BLaER1 treated with 17β-estradiol and CSF1 and Interleukin-3, amounts not matched to agents 10 nM and 100 nM (cell line): ENCODE measurements at regions not wholly inside any gene's neighbourhood (a gene's known extent, or its start where the extent isn't known, plus 50 kb on each side); places are given as distances from the start of the nearest gene placed in this dataset.
A peak's percentile ranks its signal among the peaks of the same experiment; 100 is the strongest.

Source experiments
- H3K27ac ChIP-seq, 11 experiments: shearing (Covaris generic); formaldehyde crosslinking; 2 replicates each; pipeline ENCODE4 v1.8.1; 2022
- H3K27me3 ChIP-seq, 11 experiments: shearing (Covaris generic); formaldehyde crosslinking; 2 replicates each; pipeline ENCODE4 v1.8.1; 2022
- H3K36me3 ChIP-seq, 11 experiments: shearing (Covaris generic); formaldehyde crosslinking; 2 replicates each; pipeline ENCODE4 v1.8.1; 2022
- H3K4me1 ChIP-seq, 10 experiments: shearing (Covaris generic); formaldehyde crosslinking; 2 replicates each; pipeline ENCODE4 v1.8.1; 2022
- H3K4me2 ChIP-seq, 11 experiments: shearing (Covaris generic); formaldehyde crosslinking; 2 replicates each; pipeline ENCODE4 v1.8.1; 2022
- H3K4me3 ChIP-seq, 10 experiments: shearing (Covaris generic); formaldehyde crosslinking; 2 replicates each; pipeline ENCODE4 v1.8.1; 2022
- H3K9ac ChIP-seq, 11 experiments: shearing (Covaris generic); formaldehyde crosslinking; 2 replicates each; pipeline ENCODE4 v1.8.1; 2022
- H3K9me3 ChIP-seq, 11 experiments: shearing (Covaris generic); formaldehyde crosslinking; replicated peaks in 1 of 11; 2 replicates each; pipeline ENCODE4 v1.8.1; 2022
- H4K20me1 ChIP-seq, 11 experiments: shearing (Covaris generic); formaldehyde crosslinking; 2 replicates each; pipeline ENCODE4 v1.8.1; 2022
- Cebpa-rat ChIP-seq, 11 experiments: shearing (Covaris generic); IDR thresholded peaks; 2 replicates each; pipeline ENCODE4 v1.8.1; 2022

DNA sequence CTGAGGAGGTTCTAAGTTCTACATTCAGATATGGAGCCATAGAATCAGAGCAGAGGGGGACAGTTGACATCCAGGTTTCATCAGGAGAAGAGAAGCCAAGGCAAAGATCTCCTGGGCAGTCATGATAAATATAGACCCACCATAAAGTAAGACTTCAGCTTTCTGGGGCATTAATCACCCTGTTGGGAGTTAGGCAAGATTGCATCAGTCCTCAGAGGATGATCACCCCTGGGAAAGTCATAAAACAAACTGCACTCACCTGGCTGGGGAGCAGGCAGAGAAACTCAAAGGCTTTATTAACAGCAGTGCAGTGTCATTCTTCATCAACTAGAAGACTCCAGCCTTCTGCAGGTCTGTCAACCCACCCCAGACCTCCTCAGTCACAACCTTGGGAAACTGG is 301.3 kb upstream of the JARID2 start:
- Histone ChIP-seq H3K27me3 (no peaks in the 10 kb centered on the region), H4K20me1 (no peaks in the 10 kb centered on the region), H3K9me3 (0 out of 22 replicates have a peak, but pooled peaks cover 0 to 7% (median 0%) of the 10 kb centered on the region in 11 experiments), H3K9ac (no peak overlapping the region), H3K4me2 (0 out of 22 replicates have a peak overlapping the region, but pooled peaks of 1 of the 11 experiments have one; percentile 7), H3K36me3 (no peaks in the 10 kb centered on the region), H3K4me1 (peaks cover 0 to 49% (median 19%) of the 10 kb centered on the region in 10 experiments; a peak in 14 of 20 replicates), H3K27ac (no peak overlapping the region), H3K4me3 (no peak overlapping the region)
- TF ChIP-seq Cebpa-rat (IDR thresholded peaks at IDR 0.05) = no peak

DNA sequence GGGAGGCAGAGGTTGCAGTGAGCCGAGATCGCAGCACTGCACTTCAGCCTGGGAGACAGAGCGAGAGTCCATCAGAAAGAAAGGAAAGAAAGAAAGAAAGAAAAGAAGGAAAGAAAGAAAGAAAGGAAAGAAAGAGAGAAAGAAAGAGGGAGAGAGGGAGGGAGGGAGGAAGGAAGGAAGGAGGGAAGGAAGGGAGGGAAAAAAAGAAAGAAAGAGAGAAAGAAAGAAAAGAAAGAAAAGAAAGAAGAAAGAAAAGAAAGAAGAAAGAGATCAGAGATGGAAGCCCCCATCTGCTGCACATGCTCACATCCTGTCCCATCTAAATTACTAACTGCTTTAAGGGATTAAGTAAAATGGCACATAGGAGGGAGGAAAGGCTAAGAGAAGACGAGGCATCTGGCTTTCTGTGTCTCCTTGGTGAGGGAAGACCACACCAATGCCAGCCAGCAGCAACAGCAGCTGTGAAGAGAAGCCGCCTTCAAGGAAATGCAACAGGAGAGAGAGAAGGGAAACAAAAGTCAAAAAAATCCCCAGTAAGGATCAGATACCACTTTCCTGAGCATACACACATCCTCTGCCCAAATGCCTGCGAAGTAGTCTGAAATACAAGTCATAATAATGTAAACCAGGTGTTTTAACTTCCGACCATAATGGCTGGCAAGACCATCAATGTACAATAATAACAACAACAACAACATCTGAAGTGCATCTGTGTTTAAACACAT is 300.2 kb upstream of the JARID2 start:
- 0 out of 22 replicates have a peak, but pooled peaks cover 0 to 7% (median 0%) of the 10 kb centered on the region in 11 experiments for H3K9me3 ChIP-seq
- H4K20me1 ChIP-seq = no peaks in the 10 kb centered on the region
- TF ChIP-seq Cebpa-rat (IDR thresholded peaks at IDR 0.05) = no peak
- H3K27me3 ChIP-seq = no peaks in the 10 kb centered on the region
- no peaks in the 10 kb centered on the region for H3K36me3 ChIP-seq
- no peak overlapping the region for H3K9ac ChIP-seq
- H3K4me3 ChIP-seq = no peak overlapping the region
- no peak overlapping the region; a peak in 1 of 22 replicates for H3K27ac ChIP-seq
- H3K4me2 ChIP-seq = no peak overlapping the region; a peak in 2 of 22 replicates
- peaks cover 0 to 49% (median 19%) of the 10 kb centered on the region in 10 experiments; a peak in 14 of 20 replicates for H3K4me1 ChIP-seq

DNA sequence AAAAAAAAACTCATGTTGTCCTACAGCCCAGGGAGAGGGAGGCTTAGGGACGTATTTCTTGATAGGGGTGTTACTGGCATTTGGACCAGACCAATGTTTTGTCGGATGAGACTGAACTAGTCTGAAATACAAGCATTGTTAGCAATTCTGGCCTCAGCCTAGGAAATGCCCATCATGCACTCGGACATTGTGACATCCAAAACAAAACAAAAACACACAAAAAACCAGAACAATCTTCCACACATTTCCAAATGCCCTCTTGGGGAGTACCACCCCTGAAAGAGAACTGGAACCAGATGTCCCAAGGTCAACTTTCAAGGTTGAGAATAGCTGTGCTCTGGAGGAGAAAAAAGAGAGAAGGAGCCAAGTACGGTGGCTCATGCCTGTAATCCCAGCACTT is 299.1 kb upstream of the JARID2 start:
- H3K9ac ChIP-seq = no peak overlapping the region
- H3K27me3 ChIP-seq = no peaks in the 10 kb centered on the region
- H3K27ac ChIP-seq = peak overlapping the region in 4 of 11 experiments; percentile 30 to 51 (median 44); a peak in 6 of 22 replicates
- peak overlapping the region in 6 of 11 experiments; percentile 44 to 69 (median 50); a peak in 8 of 22 replicates for H3K4me2 ChIP-seq
- 0 out of 22 replicates have a peak, but pooled peaks cover 0 to 7% (median 0%) of the 10 kb centered on the region in 11 experiments for H3K9me3 ChIP-seq
- peaks cover 0 to 49% (median 19%) of the 10 kb centered on the region in 10 experiments; a peak in 14 of 20 replicates for H3K4me1 ChIP-seq
- H3K36me3 ChIP-seq = no peaks in the 10 kb centered on the region
- TF ChIP-seq Cebpa-rat (IDR thresholded peaks at IDR 0.05) = no peak
- no peaks in the 10 kb centered on the region for H4K20me1 ChIP-seq
- H3K4me3 ChIP-seq = no peak overlapping the region

DNA sequence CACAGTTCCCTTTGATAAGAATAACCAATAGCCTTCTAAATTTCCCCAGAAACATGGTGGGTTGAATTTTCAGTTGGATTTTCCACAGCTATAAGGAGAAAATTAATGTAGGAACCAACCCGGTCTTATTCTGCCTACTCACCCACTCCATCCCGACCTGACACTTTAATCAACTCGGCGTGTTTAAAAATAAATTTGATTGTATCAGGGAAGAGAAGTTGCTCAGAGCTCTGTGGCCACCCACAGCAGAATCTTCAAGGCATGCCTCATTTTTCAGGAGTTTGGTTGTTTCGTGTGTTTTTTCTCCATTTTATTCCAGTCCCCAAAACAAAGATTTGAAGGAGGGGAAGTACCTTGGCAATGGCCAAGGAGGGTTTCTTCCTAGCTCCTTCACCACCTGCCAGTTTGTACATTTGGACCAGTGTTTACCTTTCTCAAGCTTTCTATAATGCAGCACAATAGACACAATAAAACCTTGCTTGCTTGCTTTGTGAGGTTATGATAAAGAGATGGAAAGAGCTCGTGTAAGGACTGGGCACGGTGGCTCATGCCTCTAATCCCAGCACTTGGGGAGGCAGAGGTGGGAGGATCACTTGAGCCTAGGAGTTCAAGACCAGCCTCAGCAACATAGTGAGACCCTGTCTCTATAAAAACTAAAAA is 297.2 kb upstream of the JARID2 start:
- Histone ChIP-seq H4K20me1 (no peaks in the 10 kb centered on the region), H3K27ac (no peak overlapping the region), H3K4me1 (peaks cover under 1 to 52% (median 22%) of the 10 kb centered on the region in 10 experiments; a peak in 16 of 20 replicates), H3K9ac (no peak overlapping the region), H3K27me3 (no peaks in the 10 kb centered on the region), H3K36me3 (no peaks in the 10 kb centered on the region), H3K9me3 (0 out of 22 replicates have a peak, but pooled peaks cover 0 to 7% (median 0%) of the 10 kb centered on the region in 11 experiments), H3K4me3 (no peak overlapping the region), H3K4me2 (peak overlapping the region in 3 of 11 experiments; percentile 8 to 32 (median 18); a peak in 5 of 22 replicates)
- no peak for TF ChIP-seq Cebpa-rat (IDR thresholded peaks at IDR 0.05)

DNA sequence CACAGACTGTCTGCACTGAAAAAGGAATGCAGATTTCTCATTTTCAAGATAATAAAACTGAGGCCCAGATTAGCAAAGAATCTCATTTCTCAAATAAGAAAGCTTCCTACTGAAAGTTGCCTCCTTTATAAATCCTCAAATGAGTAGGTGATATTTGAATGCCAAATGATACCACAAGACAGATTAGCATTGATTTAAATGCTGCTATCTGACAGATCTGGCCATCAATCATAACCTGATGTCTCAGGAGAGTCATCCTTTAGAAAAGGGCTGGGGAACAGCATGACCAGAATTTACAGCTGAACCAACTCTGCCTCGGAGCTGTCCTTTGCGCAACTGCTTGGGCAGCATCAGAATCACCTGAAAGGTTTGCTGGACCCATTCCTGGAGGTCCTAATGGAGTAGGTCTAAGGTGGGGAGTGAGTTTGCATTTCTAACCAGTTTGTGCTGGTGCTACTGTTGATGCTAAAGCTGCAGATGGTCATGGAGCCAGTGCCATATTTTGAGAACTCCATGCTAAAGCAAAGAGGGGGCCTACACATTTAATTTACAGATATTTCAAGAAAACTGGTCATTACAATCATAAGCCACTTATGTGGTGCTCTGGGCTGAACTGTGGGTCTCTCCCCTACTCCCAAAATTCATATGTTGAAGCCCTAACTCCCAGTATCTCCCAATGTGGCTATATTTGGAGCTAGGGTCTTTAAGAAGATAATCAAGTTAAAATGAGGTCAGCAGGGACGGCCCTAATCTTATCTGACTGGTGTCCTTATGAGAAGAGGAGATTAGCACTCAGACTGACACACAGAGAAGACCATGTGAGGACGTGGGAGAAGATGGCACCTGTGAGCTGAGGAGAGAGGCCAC is 295.5 kb upstream of the JARID2 start:
- no peak overlapping the region for H3K4me2 ChIP-seq
- no peaks in the 10 kb centered on the region for H4K20me1 ChIP-seq
- H3K27me3 ChIP-seq = no peaks in the 10 kb centered on the region
- TF ChIP-seq Cebpa-rat (IDR thresholded peaks at IDR 0.05) = no peak
- no peak overlapping the region for H3K4me3 ChIP-seq
- no peaks in the 10 kb centered on the region for H3K36me3 ChIP-seq
- H3K4me1 ChIP-seq = peaks cover 5 to 55% (median 30%) of the 10 kb centered on the region in 10 experiments; a peak in 16 of 20 replicates
- H3K27ac ChIP-seq = no peak overlapping the region
- H3K9ac ChIP-seq = no peak overlapping the region
- peaks cover 0 to 7% (median 0%) of the 10 kb centered on the region in 11 experiments; a peak in 2 of 22 replicates for H3K9me3 ChIP-seq

DNA sequence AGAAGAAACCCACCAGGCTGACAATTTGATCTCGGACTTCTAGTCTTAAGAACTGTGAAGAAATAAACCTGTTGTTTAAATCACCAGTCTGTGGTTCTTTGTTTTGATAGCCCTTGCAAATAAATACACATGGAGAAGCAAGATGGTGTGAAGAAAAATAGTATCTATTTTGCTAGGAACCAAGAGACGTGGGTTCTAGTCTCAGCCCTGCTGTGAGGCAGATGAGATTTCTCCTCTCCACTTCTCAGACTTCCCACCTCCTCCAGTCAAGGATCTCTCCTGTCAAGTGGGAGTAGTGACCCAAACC is 294.9 kb upstream of the JARID2 start:
- peaks cover 0 to 7% (median 0%) of the 10 kb centered on the region in 11 experiments; a peak in 2 of 22 replicates for H3K9me3 ChIP-seq
- H4K20me1 ChIP-seq = no peaks in the 10 kb centered on the region
- no peaks in the 10 kb centered on the region for H3K36me3 ChIP-seq
- no peak for TF ChIP-seq Cebpa-rat (IDR thresholded peaks at IDR 0.05)
- H3K9ac ChIP-seq = no peak overlapping the region
- H3K4me1 ChIP-seq = peaks cover 6 to 57% (median 33%) of the 10 kb centered on the region in 10 experiments; a peak in 16 of 20 replicates
- H3K4me2 ChIP-seq = no peak overlapping the region
- H3K4me3 ChIP-seq = no peak overlapping the region
- H3K27ac ChIP-seq = no peak overlapping the region
- no peaks in the 10 kb centered on the region for H3K27me3 ChIP-seq

DNA sequence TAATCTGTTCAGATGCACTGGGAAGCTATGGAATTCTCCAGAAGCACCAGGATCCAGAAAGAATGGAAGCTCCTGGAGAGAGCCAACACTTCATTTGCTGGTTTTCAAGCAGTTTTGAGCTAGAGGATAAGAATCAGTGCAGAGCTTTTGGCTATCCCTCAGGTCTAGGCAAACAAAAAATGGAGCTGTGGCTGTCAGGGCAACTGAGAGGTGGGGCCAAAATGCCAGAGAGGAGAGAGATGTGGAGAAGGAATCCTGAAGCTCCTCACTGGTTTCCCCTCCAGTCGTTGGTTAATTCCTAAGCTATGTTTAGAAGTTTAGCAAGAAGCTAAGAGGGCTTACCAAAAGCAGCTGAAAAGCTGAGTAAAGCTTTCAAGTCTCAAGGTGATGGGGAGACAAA is 294.2 kb upstream of the JARID2 start:
- TF ChIP-seq Cebpa-rat (IDR thresholded peaks at IDR 0.05) = no peak
- Histone ChIP-seq H4K20me1 (no peaks in the 10 kb centered on the region), H3K9me3 (peaks cover 0 to 10% (median 0%) of the 10 kb centered on the region in 11 experiments; a peak in 2 of 22 replicates), H3K9ac (no peak overlapping the region), H3K4me3 (no peak overlapping the region), H3K36me3 (no peaks in the 10 kb centered on the region), H3K27me3 (no peaks in the 10 kb centered on the region), H3K27ac (no peak overlapping the region), H3K4me2 (no peak overlapping the region), H3K4me1 (peaks cover 6 to 57% (median 35%) of the 10 kb centered on the region in 10 experiments; a peak in 16 of 20 replicates)

DNA sequence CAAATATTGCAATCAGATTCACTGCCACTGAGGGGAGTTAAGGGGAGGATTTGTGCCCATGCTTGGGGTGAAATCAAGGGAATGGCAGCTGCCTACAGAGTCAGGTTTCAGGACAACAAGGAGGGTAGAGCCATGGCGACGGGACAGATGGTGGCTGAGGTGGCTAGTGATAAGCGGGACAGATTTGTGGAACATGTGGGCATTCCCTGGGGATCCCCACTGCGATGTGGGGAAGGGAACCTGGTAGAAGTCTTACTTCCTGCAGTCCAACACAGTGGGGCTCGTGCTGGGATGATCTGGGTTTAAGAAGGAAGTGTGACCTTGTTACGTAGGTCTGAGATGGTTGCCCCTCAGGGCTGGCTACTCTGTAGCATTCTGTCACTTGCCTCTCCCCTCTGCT is 292.0 kb upstream of the JARID2 start:
- H3K4me3 ChIP-seq = no peak overlapping the region
- peaks cover 6 to 56% (median 27%) of the 10 kb centered on the region in 10 experiments; a peak in 16 of 20 replicates for H3K4me1 ChIP-seq
- peak overlapping the region in 1 of 11 experiments; percentile 2; a peak in 3 of 22 replicates for H3K27ac ChIP-seq
- no peak for TF ChIP-seq Cebpa-rat (IDR thresholded peaks at IDR 0.05)
- H3K4me2 ChIP-seq = peak overlapping the region; percentile 8 to 66 (median 37); a peak in 16 of 22 replicates
- no peaks in the 10 kb centered on the region for H3K27me3 ChIP-seq
- no peaks in the 10 kb centered on the region for H3K36me3 ChIP-seq
- peaks cover 0 to 10% (median 0%) of the 10 kb centered on the region in 11 experiments; a peak in 2 of 22 replicates for H3K9me3 ChIP-seq
- no peak overlapping the region for H3K9ac ChIP-seq
- H4K20me1 ChIP-seq = no peaks in the 10 kb centered on the region
